Right cardiac atrium (tissue), 5 donors: ENCODE measurements at regions not wholly inside any gene's neighbourhood (a gene's known extent, or its start where the extent isn't known, plus 50 kb on each side); places are given as distances from the start of the nearest gene placed in this dataset.

Source experiments
- ATAC-seq, 2 donors: fragments of 200-7000 bp; cut with Tn5 transposase; one replicate each; pipeline versions ENCODE4 v1.8.0 to v1.9.1; 2020; ENCODE audit warnings: moderate library complexity in 2 of 2, mild to moderate bottlenecking in 1 of 2
- DNase-seq, 3 donors: peaks; one replicate each; pipeline ENCODE4 v3.0.0-alpha.2; 2020
- H3K27ac ChIP-seq: one replicate; pipeline ENCODE4 v1.5.1; 2013; ENCODE audit warnings: mild to moderate bottlenecking, low read length, control low read depth, moderate library complexity
- H3K27me3 ChIP-seq: one replicate; pipeline ENCODE4 v1.6.1; 2013; ENCODE audit not compliant: control insufficient read depth, insufficient read depth
- H3K4me1 ChIP-seq: one replicate; pipeline ENCODE4 v1.6.1; 2013; ENCODE audit warnings: low read length; ENCODE audit not compliant: control insufficient read depth, insufficient read depth
- H3K4me3 ChIP-seq: one replicate; pipeline ENCODE4 v1.5.1; 2013; ENCODE audit warnings: low read length, control low read depth
- H3K9me3 ChIP-seq: one replicate; pipeline ENCODE4 v1.6.1; 2013; ENCODE audit warnings: low read length; ENCODE audit not compliant: control insufficient read depth
- WGBS: extraction: QIAGEN DNeasy Blood & Tissue Kit; methylation state at CpG from one replicate; pipeline ENCODE4 v1.1.7; 2013; 5-methylcytosine and 5-hydroxymethylcytosine counted together
- intact Hi-C, 4 donors: fragments of 100-400 bp; cut with DNase I; formaldehyde crosslinking; loops; one replicate each; pipeline versions ENCODE4 v1.11.0 to v1.14.0; 2022 to 2023
- donor health status: healthy with polysubstance abuse.
- donor health status: DM: no; HTN: yes; CAD: no.
- donor health status: DM: no; HTN: no; CAD: no.
- donor health status: DM: no; HTN: yes; CAD: no; lungs with severe emphysema.
- donor health status: DM: yes; HTN: yes; CAD: no.

DNA sequence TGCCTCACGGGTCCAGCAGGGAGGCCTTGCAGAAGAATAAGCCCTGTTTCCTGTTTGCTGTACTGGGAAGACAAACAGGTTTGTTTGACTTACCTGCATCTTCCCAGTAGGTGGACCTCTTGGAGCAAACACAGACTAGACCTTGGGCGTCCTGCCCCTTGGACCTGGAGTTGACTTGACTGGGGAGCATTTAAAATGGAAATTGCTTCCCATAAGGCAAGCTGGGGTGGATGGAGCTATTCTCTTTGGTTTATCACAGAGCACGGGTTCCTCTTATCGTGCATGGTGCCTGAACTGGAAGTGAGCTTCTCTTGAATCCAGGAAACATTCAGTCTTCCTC is 151.4 kb downstream of the RPLP1 start:
- peaks cover 10% of the 10 kb centered on the region for H3K4me1 ChIP-seq
- H3K9me3 ChIP-seq: no peaks in the 10 kb centered on the region
- 38% methylated on average over 4 of the region's 4 CpGs for WGBS
- intact Hi-C loops: loop anchor here in 1 of 4 donors (10.0 kb wide), 1 partner anchor 51 kb away; no protein-coding TSS in a partner anchor
- ATAC-seq (no peak), DNase-seq (no peak)
- no peaks in the 10 kb centered on the region for H3K27me3 ChIP-seq
- H3K27ac ChIP-seq: no peak overlapping the region
- H3K4me3 ChIP-seq: no peak overlapping the region

DNA sequence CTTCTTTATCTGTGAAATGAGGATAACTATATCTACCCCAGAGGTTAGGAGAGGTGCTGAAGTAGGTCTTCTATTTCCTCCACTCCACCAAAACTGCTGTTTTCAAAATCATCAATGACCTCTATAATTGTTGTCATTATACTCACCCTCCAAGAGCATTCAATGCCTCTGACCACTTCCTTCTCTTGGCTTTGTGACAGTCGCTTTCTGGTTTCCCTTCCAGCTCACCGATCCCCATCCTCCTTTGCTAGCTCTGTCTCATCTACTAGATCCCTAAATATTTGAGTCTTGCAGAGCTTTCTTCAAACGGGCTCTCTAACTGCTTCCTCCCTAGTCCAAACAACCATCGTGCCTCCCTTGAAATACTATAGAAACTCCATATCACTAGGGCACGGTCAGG is 153.5 kb downstream of the RPLP1 start:
- peaks cover 6% of the 10 kb centered on the region for H3K4me1 ChIP-seq
- H3K9me3 ChIP-seq: no peaks in the 10 kb centered on the region
- H3K27me3 ChIP-seq: no peaks in the 10 kb centered on the region
- ATAC-seq (no peak), DNase-seq (no peak)
- intact Hi-C loops: loop anchor here in 1 of 4 donors (10.0 kb wide), 1 partner anchor 49 kb away; no protein-coding TSS in a partner anchor
- H3K4me3 ChIP-seq: no peak overlapping the region
- WGBS: 73% methylated on average over 5 of the region's 5 CpGs
- H3K27ac ChIP-seq: no peak overlapping the region

DNA sequence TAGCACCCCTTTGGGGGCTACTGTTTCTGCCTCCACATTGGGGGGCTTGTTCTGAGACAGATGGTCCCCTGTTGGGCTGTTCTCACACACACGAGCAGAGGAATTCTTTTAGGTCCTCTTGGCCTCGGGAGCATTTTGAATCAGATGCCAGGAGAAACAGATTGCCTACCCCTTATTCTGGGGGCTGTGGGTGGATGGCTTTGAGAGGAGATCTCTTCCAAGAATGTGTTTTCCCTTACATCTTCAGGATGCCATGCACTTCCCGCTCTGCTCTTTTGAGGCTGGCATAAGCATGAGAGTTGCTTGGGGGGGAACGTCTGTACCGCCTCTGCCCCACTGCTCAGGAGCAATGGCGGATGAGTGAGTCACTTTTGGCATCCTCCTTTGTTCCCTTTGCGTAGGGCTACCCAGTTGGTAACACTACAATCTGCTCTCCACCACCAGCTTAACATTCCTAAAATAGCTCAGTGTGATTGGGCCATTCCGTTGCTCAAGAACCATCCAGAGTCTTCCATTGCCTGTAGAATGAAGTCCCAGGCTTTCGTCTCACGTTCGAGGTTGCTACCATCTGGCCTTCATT is 154.4 kb downstream of the RPLP1 start:
- DNase-seq: no peak
- 72% methylated on average over 11 of the region's 11 CpGs for WGBS

DNA sequence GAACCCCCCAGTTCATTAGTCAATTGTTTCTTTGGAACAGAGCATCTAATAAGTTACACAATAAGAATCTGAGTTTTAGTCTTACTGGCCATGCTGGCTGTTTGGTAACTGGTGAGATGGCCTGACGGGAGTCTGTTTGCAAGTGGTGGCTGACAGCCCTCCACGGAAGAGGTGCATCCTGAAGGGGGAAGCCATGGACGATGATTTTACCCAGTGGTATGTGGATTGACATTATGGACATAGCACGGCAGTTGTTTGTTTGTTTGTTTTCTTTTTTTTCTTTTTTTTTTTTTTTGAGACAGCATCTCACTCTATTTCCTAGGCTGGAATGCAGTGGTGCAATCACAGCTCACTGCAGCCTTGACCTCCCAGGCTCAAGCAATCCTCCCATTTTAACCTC is 156.0 kb downstream of the RPLP1 start:
- H3K9me3 ChIP-seq: no peaks in the 10 kb centered on the region
- H3K4me3 ChIP-seq: no peak overlapping the region
- ATAC-seq (no peak), DNase-seq (no peak)
- 74% methylated on average over 4 of the region's 4 CpGs for WGBS
- no peaks in the 10 kb centered on the region for H3K27me3 ChIP-seq
- no peak overlapping the region for H3K27ac ChIP-seq
- intact Hi-C loops: loop anchor here in 1 of 4 donors (10.0 kb wide), 1 partner anchor 46 kb away; no protein-coding TSS in a partner anchor
- H3K4me1 ChIP-seq: peaks cover 5% of the 10 kb centered on the region

More for the DNA sequence above, 154.4 kb downstream of the RPLP1 start:
- no peak overlapping the region for H3K27ac ChIP-seq
- no peaks in the 10 kb centered on the region for H3K27me3 ChIP-seq
- intact Hi-C loops: loop anchor here in 1 of 4 donors (10.0 kb wide), 1 partner anchor 48 kb away; no protein-coding TSS in a partner anchor
- H3K9me3 ChIP-seq: no peaks in the 10 kb centered on the region
- peaks cover 5% of the 10 kb centered on the region for H3K4me1 ChIP-seq
- peak; percentile 12 to 63 for ATAC-seq
- no peak overlapping the region for H3K4me3 ChIP-seq

DNA sequence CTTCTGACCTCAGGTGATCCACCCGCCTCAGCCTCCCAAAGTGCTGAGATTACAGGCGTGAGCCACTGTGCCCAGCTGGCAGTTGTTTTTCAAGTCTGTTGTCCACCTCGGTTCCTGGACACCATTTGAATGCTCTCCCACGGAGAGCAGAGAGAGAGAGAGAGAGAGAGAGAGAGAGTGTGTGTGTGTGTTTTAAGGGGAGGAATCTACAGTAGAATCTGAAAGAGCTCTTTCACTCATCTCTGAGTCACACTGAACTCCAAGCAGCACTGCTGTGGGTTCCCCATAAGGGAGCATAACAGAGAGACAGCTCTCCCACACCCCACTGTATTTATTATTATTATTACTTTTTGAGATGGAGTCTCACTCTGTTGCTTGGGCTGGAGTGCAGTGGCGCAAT is 156.6 kb downstream of the RPLP1 start:
- intact Hi-C loops: loop anchor here in 1 of 4 donors (10.0 kb wide), 1 partner anchor 46 kb away; no protein-coding TSS in a partner anchor
- H3K9me3 ChIP-seq: no peaks in the 10 kb centered on the region
- peaks cover 5% of the 10 kb centered on the region for H3K4me1 ChIP-seq
- H3K27ac ChIP-seq: no peak overlapping the region
- DNase-seq: no peak
- H3K27me3 ChIP-seq: no peaks in the 10 kb centered on the region
- H3K4me3 ChIP-seq: no peak overlapping the region
- ATAC-seq: no peak
- 61% methylated on average over 5 of the region's 5 CpGs for WGBS

DNA sequence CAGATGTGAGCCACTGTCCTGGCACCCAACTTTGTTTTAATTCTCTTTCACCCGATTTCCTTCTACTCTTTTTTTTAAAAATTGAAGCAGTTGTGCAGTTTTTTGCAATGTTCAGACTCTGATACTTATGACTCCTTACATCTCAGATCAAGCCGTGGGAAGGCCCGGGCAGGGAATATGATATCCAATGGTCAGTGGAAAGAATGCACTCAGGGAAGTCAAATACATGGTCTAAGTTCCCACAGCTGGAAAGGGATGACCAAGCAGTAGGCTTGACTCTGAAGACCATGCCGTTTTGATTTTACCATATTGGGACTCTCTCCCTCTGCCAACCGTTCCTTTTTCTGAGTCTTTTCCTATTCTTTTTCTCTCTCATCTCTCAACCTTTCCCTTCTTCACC is 157.2 kb downstream of the RPLP1 start:
- ATAC-seq (no peak), DNase-seq (no peak)
- Histone ChIP-seq H3K27ac (no peak overlapping the region), H3K4me3 (no peak overlapping the region), H3K27me3 (no peaks in the 10 kb centered on the region), H3K4me1 (peaks cover 5% of the 10 kb centered on the region), H3K9me3 (no peaks in the 10 kb centered on the region)
- intact Hi-C loops: loop anchor here in 1 of 4 donors (10.0 kb wide), 1 partner anchor 45 kb away; no protein-coding TSS in a partner anchor
- WGBS: 88% methylated on average over 5 of the region's 5 CpGs

DNA sequence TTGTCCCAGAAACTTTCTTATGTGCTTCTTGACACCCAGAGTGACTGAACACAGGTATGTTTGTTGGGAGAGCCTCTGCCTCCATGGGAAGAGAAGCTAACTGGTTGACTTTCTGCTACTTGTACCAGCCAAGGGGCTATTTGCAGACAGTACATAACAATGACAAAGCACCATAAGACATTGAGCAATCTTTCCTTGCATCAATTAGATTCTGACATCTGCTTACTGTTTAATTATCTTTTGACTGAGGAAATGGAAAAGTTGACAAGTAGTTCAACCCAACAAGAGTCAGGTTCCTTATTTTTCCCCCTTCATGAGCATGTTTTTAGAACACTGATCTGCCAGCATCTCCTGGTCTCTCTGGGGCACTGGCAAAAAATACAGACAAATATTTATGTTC is 157.7 kb downstream of the RPLP1 start:
- intact Hi-C loops: no loop called here
- DNase-seq (no peak), ATAC-seq (no peak)
- Histone ChIP-seq H3K27ac (no peak overlapping the region), H3K4me3 (no peak overlapping the region), H3K9me3 (no peaks in the 10 kb centered on the region), H3K4me1 (peaks cover 5% of the 10 kb centered on the region), H3K27me3 (no peaks in the 10 kb centered on the region)

DNA sequence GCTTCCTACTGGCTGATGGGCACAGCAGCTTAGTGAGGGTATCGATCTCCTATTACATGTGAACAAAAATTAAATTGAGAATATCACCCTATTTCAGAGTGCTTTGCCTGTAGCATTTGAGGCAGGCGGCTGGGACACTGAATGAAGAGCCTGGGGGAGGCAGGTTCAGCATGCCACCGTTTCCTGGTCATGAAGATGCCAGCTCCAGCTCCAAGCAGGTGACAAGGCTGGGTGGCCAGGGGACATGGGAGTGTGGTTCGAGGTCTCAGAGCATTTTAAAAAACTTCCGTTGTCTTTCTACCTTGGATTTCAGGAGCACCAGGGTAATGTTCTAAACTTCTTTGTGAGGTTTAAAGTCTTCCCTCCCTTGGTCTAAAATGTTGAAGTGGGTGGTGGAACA is 158.2 kb downstream of the RPLP1 start:
- DNase-seq: no peak

DNA sequence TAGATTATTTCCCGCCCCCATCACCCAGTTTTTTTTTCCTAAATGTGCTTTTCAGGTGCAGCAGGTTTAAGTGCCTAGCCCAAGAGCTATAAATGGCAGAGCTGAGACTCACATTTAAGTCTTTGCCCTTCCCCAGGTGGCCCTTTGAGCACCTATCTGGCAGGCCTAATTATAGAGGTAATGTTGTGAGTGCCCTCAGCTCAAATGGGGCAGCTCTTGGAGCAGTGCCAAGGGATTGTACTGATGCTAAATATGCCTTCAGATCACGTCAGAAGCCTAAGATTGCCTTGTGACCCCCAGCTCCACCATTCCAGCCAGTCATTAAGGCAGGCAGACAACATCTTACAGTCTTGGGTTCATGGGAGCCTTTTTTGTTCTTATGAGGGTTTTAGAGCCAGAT is 159.5 kb downstream of the RPLP1 start:
- H3K27me3 ChIP-seq: no peaks in the 10 kb centered on the region
- H3K4me3 ChIP-seq: no peak overlapping the region
- 60% methylated on average over 2 of the region's 2 CpGs for WGBS
- H3K9me3 ChIP-seq: no peaks in the 10 kb centered on the region
- intact Hi-C loops: no loop called here
- DNase-seq: no peak
- ATAC-seq: no peak
- H3K4me1 ChIP-seq: peaks cover 5% of the 10 kb centered on the region
- H3K27ac ChIP-seq: no peak overlapping the region

More for the DNA sequence above, 158.2 kb downstream of the RPLP1 start:
- Histone ChIP-seq H3K4me1 (peaks cover 5% of the 10 kb centered on the region), H3K4me3 (no peak overlapping the region), H3K27ac (no peak overlapping the region), H3K9me3 (no peaks in the 10 kb centered on the region), H3K27me3 (no peaks in the 10 kb centered on the region)
- intact Hi-C loops: no loop called here
- 92% methylated on average over 5 of the region's 5 CpGs for WGBS
- ATAC-seq: no peak

DNA sequence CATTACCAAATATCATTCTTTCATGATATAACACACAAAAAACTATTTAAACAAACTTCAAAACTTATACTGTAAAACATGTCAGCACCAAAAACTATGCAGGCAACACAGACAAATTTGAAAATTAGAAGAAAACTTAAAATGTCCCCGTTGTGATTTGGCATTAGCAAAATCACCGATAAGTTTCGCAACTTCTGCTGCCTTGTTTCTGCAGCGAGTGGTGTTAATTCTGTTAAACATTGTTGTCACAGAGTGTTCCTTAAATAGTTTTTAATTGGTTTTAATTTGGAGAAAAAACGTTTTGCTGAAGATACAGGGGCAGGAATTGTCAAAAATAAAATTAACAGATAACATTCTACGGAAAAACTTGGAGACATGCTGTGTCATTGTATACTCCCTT is 160.6 kb downstream of the RPLP1 start:
- Histone ChIP-seq H3K27me3 (no peaks in the 10 kb centered on the region), H3K4me3 (no peak overlapping the region), H3K4me1 (no peaks in the 10 kb centered on the region), H3K27ac (no peak overlapping the region), H3K9me3 (no peaks in the 10 kb centered on the region)
- 68% methylated on average over 6 of the region's 6 CpGs for whole genome bisulfite sequencing
- intact Hi-C loops: no loop called here
- DNase-seq (no peak), ATAC-seq (no peak)

DNA sequence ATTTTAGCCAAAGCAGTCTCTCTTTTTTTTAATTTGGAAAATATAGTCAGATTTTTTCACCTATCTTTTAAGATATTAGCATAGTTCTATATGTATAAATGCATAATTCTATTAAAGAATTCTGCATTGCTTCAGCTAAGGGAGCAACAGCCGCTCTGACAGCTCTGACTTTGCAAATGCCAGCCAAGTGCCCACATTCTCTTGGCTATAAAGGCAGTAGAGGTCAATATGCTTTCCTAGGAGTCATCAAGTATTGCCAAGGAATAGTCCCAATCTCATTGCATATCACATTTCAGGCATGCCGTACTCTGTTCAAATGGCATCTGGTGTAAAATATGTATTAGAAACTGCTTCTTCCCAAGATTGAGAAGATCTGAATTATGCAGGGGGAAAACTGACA is 161.4 kb downstream of the RPLP1 start:
- Histone ChIP-seq H3K27ac (no peak overlapping the region), H3K9me3 (no peaks in the 10 kb centered on the region), H3K27me3 (no peaks in the 10 kb centered on the region), H3K4me3 (no peak overlapping the region), H3K4me1 (no peaks in the 10 kb centered on the region)
- WGBS: 73% methylated on average over 2 of the region's 2 CpGs
- ATAC-seq: no peak
- DNase-seq: no peak
- intact Hi-C loops: no loop called here

DNA sequence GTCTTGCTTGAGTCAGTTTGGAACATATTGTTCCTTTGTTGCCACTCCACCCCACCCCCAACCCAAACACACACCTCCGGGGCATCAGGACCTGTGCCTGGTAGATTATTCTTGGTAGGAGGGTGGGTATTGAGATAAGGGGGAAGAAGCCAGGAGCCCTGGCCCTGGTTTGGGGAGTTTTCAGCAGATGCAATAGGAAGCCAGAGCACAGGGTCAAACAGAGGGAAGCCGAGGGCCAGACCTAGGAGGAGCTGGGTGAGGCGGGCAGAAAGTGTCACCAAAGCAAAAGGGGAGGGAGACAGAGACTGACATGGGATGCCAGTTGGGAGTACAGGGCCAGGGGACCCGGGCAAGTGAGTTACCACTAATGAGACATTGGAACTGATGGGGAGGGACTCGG is 163.1 kb downstream of the RPLP1 start:
- Histone ChIP-seq H3K27me3 (no peaks in the 10 kb centered on the region), H3K4me3 (no peak overlapping the region), H3K9me3 (no peaks in the 10 kb centered on the region), H3K27ac (no peak overlapping the region), H3K4me1 (no peaks in the 10 kb centered on the region)
- intact Hi-C loops: no loop called here
- ATAC-seq (no peak), DNase-seq (no peak)
- WGBS: 75% methylated on average over 5 of the region's 5 CpGs
